K562 (cell line): ENCODE measurements at regions not wholly inside any gene's neighbourhood (a gene's known extent, or its start where the extent isn't known, plus 50 kb on each side); places are given as distances from the start of the nearest gene placed in this dataset.

Source experiments
- ATAC-seq: fragments of 200-7000 bp; cut with Tn5 transposase; 3 replicates; pipeline ENCODE4 v1.9.1; 2020; ENCODE audit warnings: moderate library complexity
- BruUV-seq: library from RNA; stranded (reverse); fragments of 400-500 nt; replicated peaks from 2 replicates; lab custom pipeline; 2021; lab: Mats Ljungman, UMichigan
- CTCF ChIA-PET: fragments of 300-600 bp; formaldehyde crosslinking; extraction: SDS; loops from one replicate; lab custom pipeline; 2021; ENCODE audit warnings: low intra/inter-chr PET ratio; lab: Yijun Ruan, JAX
- POLR2A ChIA-PET: fragments of 300-600, 350-650 bp; sonication (Branson Sonifier 250); formaldehyde crosslinking; extraction: SDS; loops from one replicate; lab custom pipeline; 2021; ENCODE audit warnings: antibody characterized with exemption, inconsistent platforms; lab: Yijun Ruan, JAX
- DNase-seq, 4 experiments: peaks; one replicate each; pipeline versions ENCODE4 v3.0.0 to v3.0.0-alpha.2; 2011 to 2018; ENCODE audit warnings: low spot score in 3 of 4, mixed read lengths in 3 of 4; ENCODE audit errors: extremely low read depth in 1 of 4
- FAIRE-seq: peaks from 2 replicates; lab custom pipeline; 2011; peaks lifted over from hg19 to GRCh38; lab: Jason Lieb, UNC
- H2AFZ ChIP-seq: 2 replicates; pipeline ENCODE4 v1.6.0; 2011; ENCODE audit warnings: low read depth, low read length, control low read depth, inconsistent platforms
- H3K27ac ChIP-seq: fragments of 200-600 bp; 3 replicates; pipeline ENCODE4 v1.8.0; 2011; ENCODE audit warnings: low read depth, mild to moderate bottlenecking, control low read depth, inconsistent platforms, low read length, moderate library complexity, mixed read lengths; ENCODE audit errors: extremely low read depth
- H3K27me3 ChIP-seq, 2 experiments: fragments of 300-600 bp in 1 of 2; 2 replicates in 1 of 2; 3 replicates in 1 of 2; pipeline versions ENCODE4 v1.6.0 to v1.8.0; 2011; ENCODE audit warnings: inconsistent platforms in 2 of 2, low read length in 2 of 2, mild to moderate bottlenecking in 1 of 2, mixed read lengths in 1 of 2, moderate library complexity in 1 of 2; ENCODE audit not compliant: control insufficient read depth in 2 of 2, insufficient read depth in 2 of 2
- H3K36me3 ChIP-seq: fragments of 300-600 bp; 3 replicates; pipeline ENCODE4 v1.8.0; 2011; ENCODE audit warnings: mild to moderate bottlenecking, low read length, inconsistent platforms; ENCODE audit not compliant: control insufficient read depth, insufficient read depth
- H3K4me1 ChIP-seq, 2 experiments: fragments of 200-600 bp in 1 of 2; replicated peaks in 1 of 2; 2 replicates in 1 of 2; 3 replicates in 1 of 2; pipeline versions ENCODE4 v1.5.1 to v1.8.0; 2011; ENCODE audit warnings: inconsistent platforms in 2 of 2, low read length in 2 of 2, mild to moderate bottlenecking in 1 of 2, mixed read lengths in 1 of 2, moderate library complexity in 1 of 2; ENCODE audit not compliant: control insufficient read depth in 2 of 2, insufficient read depth in 2 of 2
- H3K4me2 ChIP-seq: 2 replicates; pipeline ENCODE4 v1.6.1; 2011; ENCODE audit warnings: low read length, control low read depth, inconsistent platforms, mixed read lengths; ENCODE audit not compliant: insufficient read depth
- H3K4me3 ChIP-seq: fragments of 200-600 bp; sonication (generic), shearing (Covaris generic); 2 replicates; pipeline ENCODE4 v1.5.1; 2016; ENCODE audit warnings: control low read depth, inconsistent platforms
- H3K79me2 ChIP-seq: fragments of 200-600 bp; 3 replicates; pipeline ENCODE4 v1.8.0; 2011; ENCODE audit warnings: low read length, inconsistent platforms; ENCODE audit not compliant: control insufficient read depth, insufficient read depth
- H3K9ac ChIP-seq, 2 experiments: 2 replicates each; pipeline versions ENCODE4 v1.6.0 to v1.6.1; 2011; ENCODE audit warnings: low read depth in 2 of 2, low read length in 2 of 2, control low read depth in 1 of 2, inconsistent platforms in 1 of 2, mild to moderate bottlenecking in 1 of 2, mixed read lengths in 1 of 2; ENCODE audit not compliant: insufficient read depth in 1 of 2
- H3K9me1 ChIP-seq: one replicate; pipeline ENCODE4 v1.6.0; 2011; ENCODE audit warnings: inconsistent platforms, mild to moderate bottlenecking, low read length, moderate library complexity; ENCODE audit not compliant: control insufficient read depth, insufficient read depth
- H3K9me3 ChIP-seq: replicated peaks from 2 replicates; pipeline ENCODE4 v1.5.1; 2011; ENCODE audit warnings: low read depth, low read length, inconsistent platforms; ENCODE audit not compliant: control insufficient read depth, insufficient read depth
- H4K20me1 ChIP-seq: replicated peaks from 2 replicates; pipeline ENCODE4 v1.6.1; 2011; ENCODE audit warnings: low read length, inconsistent platforms, mixed read lengths; ENCODE audit not compliant: control insufficient read depth, insufficient read depth
- ARID2 ChIP-seq: fragments of 450-650 bp; IDR thresholded peaks from 2 replicates; pipeline ENCODE4 v1.6.1; 2017; ENCODE audit warnings: antibody characterized with exemption, mild to moderate bottlenecking
- BCL6 ChIP-seq: fragments of 250-450 bp; sonication (Bioruptor Pico); IDR thresholded peaks from 2 replicates; pipeline ENCODE4 v1.4.0; 2020
- HDAC8 ChIP-seq: fragments of 450-650 bp; IDR thresholded peaks from 2 replicates; pipeline ENCODE4 v1.6.1; 2016; ENCODE audit warnings: mild to moderate bottlenecking, missing genetic modification characterization, moderate library complexity, missing compliant biosample characterization
- KHSRP ChIP-seq: fragments of 450-650 bp; IDR thresholded peaks from 2 replicates; pipeline ENCODE4 v1.6.1; 2017
- PRMT5 ChIP-seq: sonication (generic); formaldehyde crosslinking; IDR thresholded peaks from 2 replicates; pipeline ENCODE4 v1.5.0; 2020; ENCODE audit warnings: missing genetic modification reagents
- SMARCC2 ChIP-seq: fragments of 450-650 bp; IDR thresholded peaks from 2 replicates; pipeline ENCODE4 v1.6.1; 2017; ENCODE audit warnings: antibody characterized with exemption, moderate library complexity, mild to moderate bottlenecking, low read depth
- ZNF41 ChIP-seq: fragments of 250-450 bp; sonication (Bioruptor Pico); conservative IDR thresholded peaks from 2 replicates; pipeline ENCODE4 v1.4.0; 2020; ENCODE audit warnings: mild to moderate bottlenecking
- ZNF445 ChIP-seq: fragments of 250-450 bp; sonication (Bioruptor Pico); IDR thresholded peaks from 2 replicates; pipeline ENCODE4 v1.4.0; 2020; ENCODE audit warnings: low read depth, mild to moderate bottlenecking, moderate library complexity
- WGBS: fragments of 100-300 bp; shearing (Covaris generic); methylation state at CpG from one replicate; pipeline ENCODE4 v1.1.6; 2016; ENCODE audit warnings: low coverage, mixed read lengths; ENCODE audit not compliant: insufficient coverage; ENCODE audit errors: missing lambda C conversion rate; 5-methylcytosine and 5-hydroxymethylcytosine counted together
- in situ Hi-C: fragments of 300-500 bp; cut with MboI; formaldehyde crosslinking; loops from 4 replicates; pipeline ENCODE4 v1.15.0; 2018; ENCODE audit warnings: inconsistent platforms, mixed read lengths
- intact Hi-C: fragments of 100-400 bp; cut with micrococcal nuclease; formaldehyde crosslinking; loops from 2 replicates; pipeline ENCODE4 v1.14.2; 2022
- TF ChIP-seq, protein P1 (sequence below): sonication (generic); formaldehyde crosslinking; IDR thresholded peaks from 2 replicates; pipeline ENCODE4 v1.9.0; 2022; ENCODE audit warnings: mild to moderate bottlenecking, missing genetic modification reagents
- TF ChIP-seq, protein P2 (sequence below): fragments of 450-650 bp; IDR thresholded peaks from 2 replicates; pipeline ENCODE4 v1.6.1; 2016; ENCODE audit warnings: borderline replicate concordance

DNA sequence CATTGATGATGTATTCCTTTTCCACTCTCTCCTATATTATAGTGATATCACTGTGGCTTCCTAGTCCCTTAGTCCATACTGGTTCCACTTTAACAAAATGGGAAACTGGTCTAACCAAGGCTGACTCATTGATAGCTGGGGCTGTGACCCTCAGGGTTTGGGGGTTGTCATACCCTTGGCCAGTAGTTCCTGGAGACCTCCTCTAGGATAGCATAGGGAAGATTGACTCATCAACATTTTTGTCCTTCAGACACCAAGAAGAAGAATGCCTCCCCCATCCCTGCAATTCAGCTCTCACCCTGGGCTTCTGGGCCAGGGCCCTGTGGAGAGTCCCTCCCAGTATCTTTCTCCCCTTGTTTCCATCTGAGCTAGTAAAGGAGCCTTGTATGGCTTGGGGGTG, 68.8 kb upstream of the PRPS1 start:
- Histone ChIP-seq H3K9ac (no peak overlapping the region), H2AFZ (no peak overlapping the region)
- TF ChIP-seq ARID2 (no peak), ZNF445 (CRISPR knock-in tag) (no peak)
- TF ChIP-seq, protein P1, sequence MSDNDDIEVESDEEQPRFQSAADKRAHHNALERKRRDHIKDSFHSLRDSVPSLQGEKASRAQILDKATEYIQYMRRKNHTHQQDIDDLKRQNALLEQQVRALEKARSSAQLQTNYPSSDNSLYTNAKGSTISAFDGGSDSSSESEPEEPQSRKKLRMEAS (CRISPR knock-in tag), result no peak
- TF ChIP-seq, all 486 proteins: peak for 0
- H3K4me3 ChIP-seq, result no peak overlapping the region
- peaks cover 0 to 6% of the 10 kb centered on the region in 2 experiments; a peak in 2 of 5 replicates for H3K27me3 ChIP-seq
- intact Hi-C loops, result no loop called here
- H3K9me3 ChIP-seq, result no peaks in the 10 kb centered on the region
- ChIA-PET POLR2A (no interaction called here), CTCF (no interaction called here)
- DNase-seq (no peak), ATAC-seq (no peak), FAIRE-seq (no peak)
- H3K27ac ChIP-seq, result no peak overlapping the region
- H3K4me1 ChIP-seq, result no peaks in the 10 kb centered on the region; a peak in 1 of 5 replicates
- H4K20me1 ChIP-seq, result no peaks in the 10 kb centered on the region
- no peaks in the 10 kb centered on the region for H3K36me3 ChIP-seq
- H3K79me2 ChIP-seq, result no peaks in the 10 kb centered on the region
- in situ Hi-C loops, result no loop called here
- H3K4me2 ChIP-seq, result no peak overlapping the region
- no peaks in the 10 kb centered on the region for H3K9me1 ChIP-seq
- BruUV-seq, result no TSS peak

DNA sequence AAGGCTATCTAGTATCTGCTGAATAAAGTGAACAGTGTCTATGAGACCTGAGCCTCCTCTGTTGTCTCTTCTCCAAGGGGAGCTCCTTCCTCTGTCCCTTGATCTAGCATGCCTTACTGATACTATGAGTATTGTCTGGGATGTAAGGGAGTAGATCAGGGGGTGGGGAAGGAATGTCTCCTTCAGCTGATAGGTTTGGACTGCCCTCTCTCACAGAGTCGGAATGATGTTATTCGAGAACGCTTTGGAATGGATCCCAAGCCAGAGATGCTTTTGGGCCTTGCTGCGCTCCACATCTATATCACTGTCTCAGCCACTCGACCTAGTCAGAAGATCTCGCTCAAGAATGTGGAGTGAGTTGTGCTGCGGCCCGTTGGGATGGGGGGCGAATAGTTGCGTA, 68.3 kb upstream of the PRPS1 start:
- intact Hi-C loops, result no loop called here
- H2AFZ ChIP-seq, result no peak overlapping the region
- H3K27ac ChIP-seq, result no peak overlapping the region
- TF ChIP-seq, protein P2, sequence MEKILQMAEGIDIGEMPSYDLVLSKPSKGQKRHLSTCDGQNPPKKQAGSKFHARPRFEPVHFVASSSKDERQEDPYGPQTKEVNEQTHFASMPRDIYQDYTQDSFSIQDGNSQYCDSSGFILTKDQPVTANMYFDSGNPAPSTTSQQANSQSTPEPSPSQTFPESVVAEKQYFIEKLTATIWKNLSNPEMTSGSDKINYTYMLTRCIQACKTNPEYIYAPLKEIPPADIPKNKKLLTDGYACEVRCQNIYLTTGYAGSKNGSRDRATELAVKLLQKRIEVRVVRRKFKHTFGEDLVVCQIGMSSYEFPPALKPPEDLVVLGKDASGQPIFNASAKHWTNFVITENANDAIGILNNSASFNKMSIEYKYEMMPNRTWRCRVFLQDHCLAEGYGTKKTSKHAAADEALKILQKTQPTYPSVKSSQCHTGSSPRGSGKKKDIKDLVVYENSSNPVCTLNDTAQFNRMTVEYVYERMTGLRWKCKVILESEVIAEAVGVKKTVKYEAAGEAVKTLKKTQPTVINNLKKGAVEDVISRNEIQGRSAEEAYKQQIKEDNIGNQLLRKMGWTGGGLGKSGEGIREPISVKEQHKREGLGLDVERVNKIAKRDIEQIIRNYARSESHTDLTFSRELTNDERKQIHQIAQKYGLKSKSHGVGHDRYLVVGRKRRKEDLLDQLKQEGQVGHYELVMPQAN, result no peak
- no peak for TF ChIP-seq HDAC8 (tag)
- no peak for TF ChIP-seq PRMT5 (CRISPR knock-in tag)
- TF ChIP-seq SMARCC2, result no peak
- TF ChIP-seq BCL6 (CRISPR knock-in tag), result no peak
- TF ChIP-seq KHSRP, result no peak
- TF ChIP-seq ZNF41 (CRISPR knock-in tag), result no peak
- H3K9me1 ChIP-seq, result no peaks in the 10 kb centered on the region
- DNase-seq (no peak), ATAC-seq (no peak), FAIRE-seq (no peak)
- in situ Hi-C loops, result no loop called here
- H3K9ac ChIP-seq, result no peak overlapping the region
- H3K4me2 ChIP-seq, result no peak overlapping the region
- no peaks in the 10 kb centered on the region for H3K79me2 ChIP-seq
- H3K9me3 ChIP-seq, result no peaks in the 10 kb centered on the region
- WGBS, result 12% methylated on average over 10 of the region's 10 CpGs
- POLR2A ChIA-PET, result no interaction called here
- no peaks in the 10 kb centered on the region; a peak in 1 of 5 replicates for H3K4me1 ChIP-seq
- no TSS peak for BruUV-seq
- no peaks in the 10 kb centered on the region for H3K36me3 ChIP-seq
- CTCF ChIA-PET, result no interaction called here
- H3K4me3 ChIP-seq, result no peak overlapping the region
- no peaks in the 10 kb centered on the region for H4K20me1 ChIP-seq
- peaks cover 0 to 6% of the 10 kb centered on the region in 2 experiments; a peak in 2 of 5 replicates for H3K27me3 ChIP-seq
